H9 (cell line): ENCODE measurements at regions not wholly inside any gene's neighbourhood (a gene's known extent, or its start where the extent isn't known, plus 50 kb on each side); places are given as distances from the start of the nearest gene placed in this dataset.

ENCODE experiments used
- DNase-seq: peaks from one replicate; pipeline ENCODE4 v3.0.0-alpha.2; 2017
- H2AFZ ChIP-seq: one replicate; pipeline ENCODE4 v1.6.1; 2013; ENCODE audit warnings: mild to moderate bottlenecking, low read length, control low read depth, moderate library complexity
- H2AK5ac ChIP-seq: 2 replicates; pipeline ENCODE4 v1.6.1; 2013; ENCODE audit warnings: low read length, control low read depth, mixed read lengths; ENCODE audit not compliant: insufficient read length
- H2BK120ac ChIP-seq: one replicate; pipeline ENCODE4 v1.6.1; 2013; ENCODE audit warnings: low read depth, mild to moderate bottlenecking, low read length, control low read depth, inconsistent platforms; ENCODE audit not compliant: poor library complexity, severe bottlenecking
- H2BK12ac ChIP-seq: 2 replicates; pipeline ENCODE4 v1.6.1; 2013; ENCODE audit warnings: low read length, control low read depth, mixed read lengths, low read depth; ENCODE audit not compliant: insufficient read length
- H2BK15ac ChIP-seq: 2 replicates; pipeline ENCODE4 v1.6.1; 2013; ENCODE audit warnings: low read depth, low read length, control low read depth
- H2BK20ac ChIP-seq: one replicate; pipeline ENCODE4 v1.6.1; 2013; ENCODE audit warnings: low read depth, mild to moderate bottlenecking, low read length, control low read depth, inconsistent platforms; ENCODE audit not compliant: poor library complexity, severe bottlenecking
- H2BK5ac ChIP-seq: 2 replicates; pipeline ENCODE4 v1.6.1; 2013; ENCODE audit warnings: low read length, control low read depth, mixed read lengths; ENCODE audit not compliant: insufficient read length
- H3K14ac ChIP-seq: 2 replicates; pipeline ENCODE4 v1.6.1; 2013; ENCODE audit warnings: low read length, control low read depth; ENCODE audit not compliant: insufficient read depth
- H3K18ac ChIP-seq: 2 replicates; pipeline ENCODE4 v1.6.1; 2013; ENCODE audit warnings: low read depth, mild to moderate bottlenecking, mixed read lengths, low read length, control low read depth; ENCODE audit not compliant: insufficient read length
- H3K23ac ChIP-seq: 2 replicates; pipeline ENCODE4 v1.6.1; 2013; ENCODE audit warnings: low read length, control low read depth, mixed read lengths, low read depth; ENCODE audit not compliant: insufficient read length
- H3K23me2 ChIP-seq: 2 replicates; pipeline ENCODE4 v1.6.1; 2013; ENCODE audit warnings: low read depth, mild to moderate bottlenecking, mixed read lengths, low read length, control low read depth; ENCODE audit not compliant: insufficient read length, poor library complexity, severe bottlenecking
- H3K27ac ChIP-seq: 2 replicates; pipeline ENCODE4 v1.5.1; 2013; ENCODE audit warnings: low read length, control low read depth, mixed read lengths, low read depth; ENCODE audit not compliant: insufficient read length
- H3K27me3 ChIP-seq: 2 replicates; pipeline ENCODE4 v1.6.1; 2013; ENCODE audit warnings: low read length, control low read depth, inconsistent platforms; ENCODE audit not compliant: insufficient read depth
- H3K4ac ChIP-seq: 2 replicates; pipeline ENCODE4 v1.6.1; 2013; ENCODE audit warnings: low read depth, mild to moderate bottlenecking, control low read depth, inconsistent platforms, low read length, moderate library complexity
- H3K4me1 ChIP-seq: 2 replicates; pipeline ENCODE4 v1.6.1; 2013; ENCODE audit warnings: low read length, control low read depth, inconsistent platforms; ENCODE audit not compliant: insufficient read depth
- H3K4me2 ChIP-seq: 2 replicates; pipeline ENCODE4 v1.6.1; 2013; ENCODE audit warnings: low read length, control low read depth, mixed read lengths; ENCODE audit not compliant: insufficient read length, insufficient read depth
- H3K56ac ChIP-seq: 2 replicates; pipeline ENCODE4 v1.6.1; 2013; ENCODE audit warnings: low read depth, mild to moderate bottlenecking, mixed read lengths, low read length, control low read depth; ENCODE audit not compliant: insufficient read length
- H3K79me1 ChIP-seq: 2 replicates; pipeline ENCODE4 v1.6.1; 2013; ENCODE audit warnings: low read depth, mild to moderate bottlenecking, moderate library complexity, low read length, control low read depth, inconsistent platforms; ENCODE audit not compliant: insufficient read depth, poor library complexity, severe bottlenecking
- H3K79me2 ChIP-seq: 2 replicates; pipeline ENCODE4 v1.6.1; 2013; ENCODE audit warnings: low read length, control low read depth, inconsistent platforms; ENCODE audit not compliant: insufficient read depth
- H3K9ac ChIP-seq: 2 replicates; pipeline ENCODE4 v1.6.1; 2013; ENCODE audit warnings: low read length, control low read depth, mixed read lengths; ENCODE audit not compliant: insufficient read length; ENCODE audit errors: extremely low read depth
- H3K9me3 ChIP-seq: one replicate; pipeline ENCODE4 v1.6.1; 2013; ENCODE audit warnings: low read depth, low read length, inconsistent platforms; ENCODE audit not compliant: control insufficient read depth
- H3T11ph ChIP-seq: one replicate; pipeline ENCODE4 v1.6.1; 2013; ENCODE audit warnings: mild to moderate bottlenecking, low read length, control low read depth, inconsistent platforms
- H4K20me1 ChIP-seq: one replicate; pipeline ENCODE4 v1.6.1; 2013; ENCODE audit not compliant: control insufficient read depth, insufficient read length, insufficient read depth
- H4K5ac ChIP-seq: 2 replicates; pipeline ENCODE4 v1.6.1; 2013; ENCODE audit warnings: low read depth, mild to moderate bottlenecking, mixed read lengths, low read length, control low read depth; ENCODE audit not compliant: insufficient read length
- H4K8ac ChIP-seq: replicated peaks from 2 replicates; pipeline ENCODE4 v1.6.1; 2013; ENCODE audit warnings: low read length, control low read depth, mixed read lengths, low read depth; ENCODE audit not compliant: insufficient read length
- H4K91ac ChIP-seq: 2 replicates; pipeline ENCODE4 v1.6.1; 2013; ENCODE audit warnings: low read depth, mild to moderate bottlenecking, moderate library complexity, mixed read lengths, low read length, control low read depth; ENCODE audit not compliant: insufficient read length
- H3K27ac Mint-ChIP-seq, 3 experiments: 2 replicates in 2 of 3; 3 replicates in 1 of 3; pipeline ENCODE4 v1.8.0; 2020 to 2021; ENCODE audit warnings: mixed read lengths in 3 of 3, mild to moderate bottlenecking in 1 of 3, moderate library complexity in 1 of 3
- H3K27me3 Mint-ChIP-seq: 2 replicates; pipeline ENCODE4 v1.8.0; 2021; ENCODE audit warnings: low read depth, mild to moderate bottlenecking, moderate library complexity, mixed read lengths
- H3K36me3 Mint-ChIP-seq, 3 experiments: 2 replicates in 2 of 3; 3 replicates in 1 of 3; pipeline ENCODE4 v1.8.0; 2020 to 2021; ENCODE audit warnings: low read depth in 3 of 3, mixed read lengths in 3 of 3; ENCODE audit not compliant: insufficient read depth in 1 of 3
- H3K4me1 Mint-ChIP-seq, 2 experiments: 2 replicates each; pipeline ENCODE4 v1.8.0; 2020; ENCODE audit warnings: mixed read lengths in 2 of 2
- H3K4me3 Mint-ChIP-seq, 2 experiments: 2 replicates in 1 of 2; 3 replicates in 1 of 2; pipeline ENCODE4 v1.8.0; 2020 to 2021; ENCODE audit warnings: mild to moderate bottlenecking in 2 of 2, mixed read lengths in 2 of 2, moderate library complexity in 1 of 2
- H3K9me3 Mint-ChIP-seq, 2 experiments: 2 replicates in 1 of 2; 3 replicates in 1 of 2; pipeline ENCODE4 v1.8.0; 2020; ENCODE audit warnings: mild to moderate bottlenecking in 2 of 2, mixed read lengths in 2 of 2, moderate library complexity in 1 of 2
- CTCF ChIP-seq: fragments of 200-600 bp; sonication (generic); conservative IDR thresholded peaks from 3 replicates; pipeline ENCODE4 v1.8.0; 2021; ENCODE audit warnings: antibody characterized with exemption, mild to moderate bottlenecking
- WGBS: extraction: QIAGEN DNeasy Blood & Tissue Kit; methylation state at CpG from one replicate; pipeline ENCODE4 v1.1.7; 2013; ENCODE audit warnings: missing lambda C conversion rate, low lambda C conversion rate, mixed read lengths; ENCODE audit not compliant: insufficient read length; ENCODE audit errors: extremely low coverage; 5-methylcytosine and 5-hydroxymethylcytosine counted together

GRCh38 chr13:72113931-72114330 lies 246.9 kb upstream of the DACH1 start:
- Histone ChIP-seq H3K27me3 (no peaks in the 10 kb centered on the region), H3T11ph (no peak overlapping the region), H4K5ac (no peak overlapping the region), H2BK15ac (no peak overlapping the region), H3K23ac (no peak overlapping the region), H2BK5ac (no peak overlapping the region), H4K91ac (no peak overlapping the region), H3K79me2 (no peaks in the 10 kb centered on the region), H3K23me2 (no peaks in the 10 kb centered on the region), H4K8ac (no peak overlapping the region), H2BK12ac (no peak overlapping the region), H2BK120ac (no peak overlapping the region), H3K4me1 (no peaks in the 10 kb centered on the region), H2AFZ (no peak overlapping the region), H2BK20ac (no peak overlapping the region), H3K9ac (no peak overlapping the region), H3K56ac (no peak overlapping the region), H2AK5ac (no peak overlapping the region), H3K4me2 (no peak overlapping the region), H3K14ac (no peak overlapping the region), H3K79me1 (no peaks in the 10 kb centered on the region), H3K27ac (no peak overlapping the region), H4K20me1 (no peaks in the 10 kb centered on the region), H3K9me3 (no peaks in the 10 kb centered on the region), H3K18ac (no peak overlapping the region), H3K4ac (no peak overlapping the region)
- Mint-ChIP-seq H3K36me3 (no peaks in the 10 kb centered on the region; a peak in 1 of 7 replicates), H3K4me3 (no peak overlapping the region), H3K27ac (no peak overlapping the region), H3K27me3 (no peaks in the 10 kb centered on the region), H3K9me3 (no peaks in the 10 kb centered on the region), H3K4me1 (no peaks in the 10 kb centered on the region)
- no peak for DNase-seq
- WGBS = no CpG with 5 or more reads among the region's 2 CpGs
- TF ChIP-seq CTCF = no peak
